H9 (cell line): ENCODE measurements at regions not wholly inside any gene's neighbourhood (a gene's known extent, or its start where the extent isn't known, plus 50 kb on each side); places are given as distances from the start of the nearest gene placed in this dataset.

Experiments used
- DNase-seq: peaks from one replicate; pipeline ENCODE4 v3.0.0-alpha.2; 2017
- H2AFZ ChIP-seq: one replicate; pipeline ENCODE4 v1.6.1; 2013; ENCODE audit warnings: mild to moderate bottlenecking, low read length, control low read depth, moderate library complexity
- H2AK5ac ChIP-seq: 2 replicates; pipeline ENCODE4 v1.6.1; 2013; ENCODE audit warnings: low read length, control low read depth, mixed read lengths; ENCODE audit not compliant: insufficient read length
- H2BK120ac ChIP-seq: one replicate; pipeline ENCODE4 v1.6.1; 2013; ENCODE audit warnings: low read depth, mild to moderate bottlenecking, low read length, control low read depth, inconsistent platforms; ENCODE audit not compliant: poor library complexity, severe bottlenecking
- H2BK12ac ChIP-seq: 2 replicates; pipeline ENCODE4 v1.6.1; 2013; ENCODE audit warnings: low read length, control low read depth, mixed read lengths, low read depth; ENCODE audit not compliant: insufficient read length
- H2BK15ac ChIP-seq: 2 replicates; pipeline ENCODE4 v1.6.1; 2013; ENCODE audit warnings: low read depth, low read length, control low read depth
- H2BK20ac ChIP-seq: one replicate; pipeline ENCODE4 v1.6.1; 2013; ENCODE audit warnings: low read depth, mild to moderate bottlenecking, low read length, control low read depth, inconsistent platforms; ENCODE audit not compliant: poor library complexity, severe bottlenecking
- H2BK5ac ChIP-seq: 2 replicates; pipeline ENCODE4 v1.6.1; 2013; ENCODE audit warnings: low read length, control low read depth, mixed read lengths; ENCODE audit not compliant: insufficient read length
- H3K14ac ChIP-seq: 2 replicates; pipeline ENCODE4 v1.6.1; 2013; ENCODE audit warnings: low read length, control low read depth; ENCODE audit not compliant: insufficient read depth
- H3K18ac ChIP-seq: 2 replicates; pipeline ENCODE4 v1.6.1; 2013; ENCODE audit warnings: low read depth, mild to moderate bottlenecking, mixed read lengths, low read length, control low read depth; ENCODE audit not compliant: insufficient read length
- H3K23ac ChIP-seq: 2 replicates; pipeline ENCODE4 v1.6.1; 2013; ENCODE audit warnings: low read length, control low read depth, mixed read lengths, low read depth; ENCODE audit not compliant: insufficient read length
- H3K23me2 ChIP-seq: 2 replicates; pipeline ENCODE4 v1.6.1; 2013; ENCODE audit warnings: low read depth, mild to moderate bottlenecking, mixed read lengths, low read length, control low read depth; ENCODE audit not compliant: insufficient read length, poor library complexity, severe bottlenecking
- H3K27ac ChIP-seq: 2 replicates; pipeline ENCODE4 v1.5.1; 2013; ENCODE audit warnings: low read length, control low read depth, mixed read lengths, low read depth; ENCODE audit not compliant: insufficient read length
- H3K27me3 ChIP-seq: 2 replicates; pipeline ENCODE4 v1.6.1; 2013; ENCODE audit warnings: low read length, control low read depth, inconsistent platforms; ENCODE audit not compliant: insufficient read depth
- H3K4ac ChIP-seq: 2 replicates; pipeline ENCODE4 v1.6.1; 2013; ENCODE audit warnings: low read depth, mild to moderate bottlenecking, control low read depth, inconsistent platforms, low read length, moderate library complexity
- H3K4me1 ChIP-seq: 2 replicates; pipeline ENCODE4 v1.6.1; 2013; ENCODE audit warnings: low read length, control low read depth, inconsistent platforms; ENCODE audit not compliant: insufficient read depth
- H3K4me2 ChIP-seq: 2 replicates; pipeline ENCODE4 v1.6.1; 2013; ENCODE audit warnings: low read length, control low read depth, mixed read lengths; ENCODE audit not compliant: insufficient read length, insufficient read depth
- H3K56ac ChIP-seq: 2 replicates; pipeline ENCODE4 v1.6.1; 2013; ENCODE audit warnings: low read depth, mild to moderate bottlenecking, mixed read lengths, low read length, control low read depth; ENCODE audit not compliant: insufficient read length
- H3K79me1 ChIP-seq: 2 replicates; pipeline ENCODE4 v1.6.1; 2013; ENCODE audit warnings: low read depth, mild to moderate bottlenecking, moderate library complexity, low read length, control low read depth, inconsistent platforms; ENCODE audit not compliant: insufficient read depth, poor library complexity, severe bottlenecking
- H3K79me2 ChIP-seq: 2 replicates; pipeline ENCODE4 v1.6.1; 2013; ENCODE audit warnings: low read length, control low read depth, inconsistent platforms; ENCODE audit not compliant: insufficient read depth
- H3K9ac ChIP-seq: 2 replicates; pipeline ENCODE4 v1.6.1; 2013; ENCODE audit warnings: low read length, control low read depth, mixed read lengths; ENCODE audit not compliant: insufficient read length; ENCODE audit errors: extremely low read depth
- H3K9me3 ChIP-seq: one replicate; pipeline ENCODE4 v1.6.1; 2013; ENCODE audit warnings: low read depth, low read length, inconsistent platforms; ENCODE audit not compliant: control insufficient read depth
- H3T11ph ChIP-seq: one replicate; pipeline ENCODE4 v1.6.1; 2013; ENCODE audit warnings: mild to moderate bottlenecking, low read length, control low read depth, inconsistent platforms
- H4K20me1 ChIP-seq: one replicate; pipeline ENCODE4 v1.6.1; 2013; ENCODE audit not compliant: control insufficient read depth, insufficient read length, insufficient read depth
- H4K5ac ChIP-seq: 2 replicates; pipeline ENCODE4 v1.6.1; 2013; ENCODE audit warnings: low read depth, mild to moderate bottlenecking, mixed read lengths, low read length, control low read depth; ENCODE audit not compliant: insufficient read length
- H4K8ac ChIP-seq: replicated peaks from 2 replicates; pipeline ENCODE4 v1.6.1; 2013; ENCODE audit warnings: low read length, control low read depth, mixed read lengths, low read depth; ENCODE audit not compliant: insufficient read length
- H4K91ac ChIP-seq: 2 replicates; pipeline ENCODE4 v1.6.1; 2013; ENCODE audit warnings: low read depth, mild to moderate bottlenecking, moderate library complexity, mixed read lengths, low read length, control low read depth; ENCODE audit not compliant: insufficient read length
- H3K27ac Mint-ChIP-seq, 3 experiments: 2 replicates in 2 of 3; 3 replicates in 1 of 3; pipeline ENCODE4 v1.8.0; 2020 to 2021; ENCODE audit warnings: mixed read lengths in 3 of 3, mild to moderate bottlenecking in 1 of 3, moderate library complexity in 1 of 3
- H3K27me3 Mint-ChIP-seq: 2 replicates; pipeline ENCODE4 v1.8.0; 2021; ENCODE audit warnings: low read depth, mild to moderate bottlenecking, moderate library complexity, mixed read lengths
- H3K36me3 Mint-ChIP-seq, 3 experiments: 2 replicates in 2 of 3; 3 replicates in 1 of 3; pipeline ENCODE4 v1.8.0; 2020 to 2021; ENCODE audit warnings: low read depth in 3 of 3, mixed read lengths in 3 of 3; ENCODE audit not compliant: insufficient read depth in 1 of 3
- H3K4me1 Mint-ChIP-seq, 2 experiments: 2 replicates each; pipeline ENCODE4 v1.8.0; 2020; ENCODE audit warnings: mixed read lengths in 2 of 2
- H3K4me3 Mint-ChIP-seq, 2 experiments: 2 replicates in 1 of 2; 3 replicates in 1 of 2; pipeline ENCODE4 v1.8.0; 2020 to 2021; ENCODE audit warnings: mild to moderate bottlenecking in 2 of 2, mixed read lengths in 2 of 2, moderate library complexity in 1 of 2
- H3K9me3 Mint-ChIP-seq, 2 experiments: 2 replicates in 1 of 2; 3 replicates in 1 of 2; pipeline ENCODE4 v1.8.0; 2020; ENCODE audit warnings: mild to moderate bottlenecking in 2 of 2, mixed read lengths in 2 of 2, moderate library complexity in 1 of 2
- WGBS: extraction: QIAGEN DNeasy Blood & Tissue Kit; methylation state at CpG from one replicate; pipeline ENCODE4 v1.1.7; 2013; ENCODE audit warnings: missing lambda C conversion rate, low lambda C conversion rate, mixed read lengths; ENCODE audit not compliant: insufficient read length; ENCODE audit errors: extremely low coverage; 5-methylcytosine and 5-hydroxymethylcytosine counted together
- TF ChIP-seq, protein P1 (sequence below): fragments of 200-600 bp; sonication (generic); conservative IDR thresholded peaks from 3 replicates; pipeline ENCODE4 v1.8.0; 2021; ENCODE audit warnings: antibody characterized with exemption, mild to moderate bottlenecking

- Histone ChIP-seq H2BK20ac (no peak overlapping the region), H4K91ac (no peak overlapping the region), H3K4ac (no peak overlapping the region), H2BK15ac (no peak overlapping the region), H3K27ac (no peak overlapping the region), H2AK5ac (no peak overlapping the region), H4K8ac (no peak overlapping the region), H4K5ac (no peak overlapping the region), H3K14ac (no peak overlapping the region), H4K20me1 (no peaks in the 10 kb centered on the region), H3K56ac (no peak overlapping the region), H2BK120ac (no peak overlapping the region), H3K27me3 (no peaks in the 10 kb centered on the region), H3T11ph (no peak overlapping the region), H3K79me1 (no peaks in the 10 kb centered on the region), H3K79me2 (no peaks in the 10 kb centered on the region), H3K23ac (no peak overlapping the region), H3K18ac (no peak overlapping the region), H3K23me2 (no peaks in the 10 kb centered on the region), H2BK5ac (no peak overlapping the region), H3K9me3 (peaks cover 10% of the 10 kb centered on the region), H3K9ac (no peak overlapping the region), H2AFZ (no peak overlapping the region), H2BK12ac (no peak overlapping the region), H3K4me1 (no peaks in the 10 kb centered on the region), H3K4me2 (no peak overlapping the region)
- peaks cover 3 to 5% (median 5%) of the 10 kb centered on the region in 3 experiments; a peak in 6 of 7 replicates for H3K36me3 Mint-ChIP-seq
- TF ChIP-seq, protein P1, sequence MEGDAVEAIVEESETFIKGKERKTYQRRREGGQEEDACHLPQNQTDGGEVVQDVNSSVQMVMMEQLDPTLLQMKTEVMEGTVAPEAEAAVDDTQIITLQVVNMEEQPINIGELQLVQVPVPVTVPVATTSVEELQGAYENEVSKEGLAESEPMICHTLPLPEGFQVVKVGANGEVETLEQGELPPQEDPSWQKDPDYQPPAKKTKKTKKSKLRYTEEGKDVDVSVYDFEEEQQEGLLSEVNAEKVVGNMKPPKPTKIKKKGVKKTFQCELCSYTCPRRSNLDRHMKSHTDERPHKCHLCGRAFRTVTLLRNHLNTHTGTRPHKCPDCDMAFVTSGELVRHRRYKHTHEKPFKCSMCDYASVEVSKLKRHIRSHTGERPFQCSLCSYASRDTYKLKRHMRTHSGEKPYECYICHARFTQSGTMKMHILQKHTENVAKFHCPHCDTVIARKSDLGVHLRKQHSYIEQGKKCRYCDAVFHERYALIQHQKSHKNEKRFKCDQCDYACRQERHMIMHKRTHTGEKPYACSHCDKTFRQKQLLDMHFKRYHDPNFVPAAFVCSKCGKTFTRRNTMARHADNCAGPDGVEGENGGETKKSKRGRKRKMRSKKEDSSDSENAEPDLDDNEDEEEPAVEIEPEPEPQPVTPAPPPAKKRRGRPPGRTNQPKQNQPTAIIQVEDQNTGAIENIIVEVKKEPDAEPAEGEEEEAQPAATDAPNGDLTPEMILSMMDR, result no peak
- WGBS, result no CpG with 5 or more reads among the region's 4 CpGs
- peaks cover 11 to 14% of the 10 kb centered on the region in 2 experiments for H3K4me1 Mint-ChIP-seq
- H3K4me3 Mint-ChIP-seq, result no peak overlapping the region
- peaks cover 16 to 18% of the 10 kb centered on the region in 2 experiments for H3K9me3 Mint-ChIP-seq
- no peak for DNase-seq
- no peak overlapping the region for H3K27ac Mint-ChIP-seq
- H3K27me3 Mint-ChIP-seq, result peaks cover 33% of the 10 kb centered on the region
Observed at GRCh38 chr13:111950697-111951096, 116.3 kb upstream of the SOX1 start.
